Coronary artery (tissue), 2 donors: ENCODE measurements at regions not wholly inside any gene's neighbourhood (a gene's known extent, or its start where the extent isn't known, plus 50 kb on each side); places are given as distances from the start of the nearest gene placed in this dataset.

Experiments used
- DNase-seq: peaks from one replicate; pipeline ENCODE4 v3.0.0-alpha.2; 2017; ENCODE audit warnings: low spot score
- H3K27ac ChIP-seq, 2 donors: fragments of 200-600 bp; sonication (generic); one replicate each; pipeline ENCODE4 v1.5.1; 2016 to 2019
- H3K4me3 ChIP-seq: fragments of 200-600 bp; sonication (generic); 2 replicates; pipeline ENCODE4 v1.5.1; 2016; ENCODE audit warnings: mild to moderate bottlenecking, moderate library complexity
- CTCF ChIP-seq: fragments of 200-600 bp; sonication (generic); IDR thresholded peaks from one replicate; pipeline ENCODE4 v1.5.1; 2019; ENCODE audit warnings: antibody characterized with exemption

- DNase-seq: peak; percentile 11
- Histone ChIP-seq H3K27ac (no peak overlapping the region), H3K4me3 (no peak overlapping the region)
- TF ChIP-seq CTCF: no peak
Measured at GRCh38 chr2:898319-898718, 52.3 kb upstream of the SNTG2 start.

DNA sequence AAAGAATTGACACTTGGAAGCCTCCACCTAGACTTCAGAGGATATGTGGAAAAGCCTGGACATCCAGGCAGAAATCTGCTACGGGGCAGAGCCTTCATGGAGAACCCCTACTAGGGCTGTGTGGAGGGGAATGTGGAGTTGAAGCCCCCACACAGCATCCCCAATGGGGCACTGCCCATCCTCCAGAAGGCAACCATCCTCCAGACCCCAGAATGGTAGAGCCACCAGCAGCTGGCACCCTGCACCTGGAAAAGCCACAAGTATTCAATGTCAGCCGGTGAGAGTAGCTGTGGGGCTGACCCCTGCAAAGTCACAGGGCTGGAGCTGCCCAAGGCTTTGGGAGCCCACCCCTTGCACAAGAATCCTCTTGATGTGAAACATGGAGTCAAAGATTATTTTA, 53.6 kb upstream of the SNTG2 start:
- Histone ChIP-seq H3K27ac (no peak overlapping the region), H3K4me3 (no peak overlapping the region)
- TF ChIP-seq CTCF: no peak
- DNase-seq: peak; percentile 54

GRCh38 chr2:893311-893710, 57.3 kb upstream of the SNTG2 start:
- DNase-seq: peak; percentile 35
- H3K27ac ChIP-seq: no peak overlapping the region
- TF ChIP-seq CTCF: no peak

GRCh38 chr2:892892-893291, 57.8 kb upstream of the SNTG2 start:
- Histone ChIP-seq H3K4me3 (no peak overlapping the region), H3K27ac (no peak overlapping the region)
- DNase-seq: peak; percentile 58
- TF ChIP-seq CTCF: no peak

More at GRCh38 chr2:893311-893710, 57.3 kb upstream of the SNTG2 start:
- H3K4me3 ChIP-seq: no peak overlapping the region

DNA sequence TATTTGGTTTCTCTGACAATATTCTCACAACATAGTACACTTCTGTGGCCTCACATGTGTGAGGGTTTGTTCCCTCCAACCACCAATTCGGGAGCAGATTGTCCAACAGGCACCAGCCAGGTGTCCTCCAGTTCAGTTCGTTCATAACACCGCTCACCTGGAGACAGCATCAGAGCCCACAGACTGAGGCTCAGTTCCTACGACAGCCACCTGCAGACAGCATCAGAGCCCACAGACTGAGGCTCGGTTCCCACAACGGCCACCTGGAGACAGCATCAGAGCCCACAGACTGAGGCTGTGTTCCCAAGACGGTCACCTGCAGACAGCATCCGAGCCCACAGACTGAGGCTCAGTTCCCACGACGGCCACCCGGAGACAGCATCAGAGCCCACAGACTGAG, 58.2 kb upstream of the SNTG2 start:
- no peak for DNase-seq
- H3K27ac ChIP-seq: no peak overlapping the region
- H3K4me3 ChIP-seq: no peak overlapping the region
- TF ChIP-seq CTCF: no peak

DNA sequence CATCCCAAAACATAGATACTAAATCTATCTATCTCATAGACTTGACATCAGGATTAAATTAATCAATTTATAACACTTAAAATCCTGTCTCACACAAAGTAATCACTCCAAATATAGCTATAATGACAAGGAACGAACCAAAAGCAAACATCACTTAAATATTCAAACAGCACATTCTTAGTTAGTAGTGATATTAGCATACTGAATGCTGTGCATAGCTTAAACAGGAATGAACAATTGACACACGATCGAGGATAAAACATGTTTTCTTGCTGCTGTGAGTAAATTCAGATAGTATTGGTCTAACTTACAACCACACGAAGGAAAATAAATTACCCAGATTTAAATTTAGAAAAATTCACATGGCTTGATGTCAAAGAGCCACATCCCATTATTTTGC, 58.9 kb upstream of the SNTG2 start:
- DNase-seq: no peak
- no peak overlapping the region for H3K27ac ChIP-seq
- H3K4me3 ChIP-seq: no peak overlapping the region
- no peak for TF ChIP-seq CTCF

- no peak for TF ChIP-seq CTCF
- no peak for DNase-seq
- Histone ChIP-seq H3K27ac (no peak overlapping the region), H3K4me3 (no peak overlapping the region)
Measured at GRCh38 chr2:890791-891190, 59.9 kb upstream of the SNTG2 start.
